HepG2 (cell line): ENCODE measurements at regions not wholly inside any gene's neighbourhood (a gene's known extent, or its start where the extent isn't known, plus 50 kb on each side); places are given as distances from the start of the nearest gene placed in this dataset.

Experiments used
- ATAC-seq: fragments of 200-7000 bp; cut with Tn5 transposase; 3 replicates; pipeline ENCODE4 v1.9.1; 2020; ENCODE audit warnings: mild to moderate bottlenecking, moderate library complexity
- BruUV-seq: library from RNA; stranded (reverse); fragments of 400-500 nt; replicated peaks from 2 replicates; lab custom pipeline; 2021; lab: Mats Ljungman, UMichigan
- CTCF ChIA-PET: fragments of 300-600 bp; formaldehyde crosslinking; extraction: SDS; loops from one replicate; lab custom pipeline; 2021; ENCODE audit warnings: low total read pairs, inconsistent platforms, low intra/inter-chr PET ratio; lab: Yijun Ruan, JAX
- POLR2A ChIA-PET: fragments of 350-600 bp; sonication (Branson Sonifier 250); formaldehyde crosslinking; loops from one replicate; lab custom pipeline; 2020; ENCODE audit warnings: antibody characterized with exemption, inconsistent platforms; lab: Yijun Ruan, JAX
- DNase-seq: peaks from one replicate; pipeline ENCODE4 v3.0.0-alpha.2; 2015; ENCODE audit warnings: low spot score
- FAIRE-seq: peaks from 3 replicates; lab custom pipeline; 2011; peaks lifted over from hg19 to GRCh38; lab: Jason Lieb, UNC
- H2AFZ ChIP-seq: one replicate; pipeline ENCODE4 v1.6.1; 2011; ENCODE audit warnings: low read length, inconsistent platforms
- H3K27ac ChIP-seq: fragments of 300-600 bp; 3 replicates; pipeline ENCODE4 v1.8.0; 2011; ENCODE audit warnings: mixed run types, mild to moderate bottlenecking, mixed read lengths, low read length, inconsistent platforms; ENCODE audit not compliant: insufficient read depth; ENCODE audit errors: extremely low read length
- H3K27me3 ChIP-seq, 2 experiments: fragments of 200-600 bp in 1 of 2; 2 replicates in 1 of 2; 3 replicates in 1 of 2; pipeline versions ENCODE4 v1.6.0 to v1.8.0; 2011; ENCODE audit warnings: low read length in 2 of 2, mild to moderate bottlenecking in 2 of 2, moderate library complexity in 2 of 2, inconsistent platforms in 1 of 2; ENCODE audit not compliant: insufficient read depth in 2 of 2, control insufficient read depth in 1 of 2
- H3K36me3 ChIP-seq, 2 experiments: fragments of 200-600 bp in 1 of 2; replicated peaks in 1 of 2; 2 replicates in 1 of 2; 3 replicates in 1 of 2; pipeline versions ENCODE4 v1.5.1 to v1.8.0; 2011; ENCODE audit warnings: low read length in 2 of 2, inconsistent platforms in 1 of 2; ENCODE audit not compliant: insufficient read depth in 2 of 2, control insufficient read depth in 1 of 2
- H3K4me1 ChIP-seq: 2 replicates; pipeline ENCODE4 v1.5.1; 2012; ENCODE audit warnings: low read length, inconsistent platforms; ENCODE audit not compliant: insufficient read depth
- H3K4me2 ChIP-seq: 2 replicates; pipeline ENCODE4 v1.6.0; 2011; ENCODE audit warnings: low read depth, low read length, inconsistent platforms
- H3K4me3 ChIP-seq, 3 experiments: fragments of 200-600 bp in 1 of 3; sonication (generic), shearing (Covaris generic) in 1 of 3; replicated peaks in 1 of 3; 2 replicates each; pipeline ENCODE4 v1.5.1; 2011 to 2016; ENCODE audit warnings: low read length in 3 of 3, inconsistent platforms in 2 of 3, low read depth in 2 of 3, mild to moderate bottlenecking in 2 of 3, control low read depth in 1 of 3, mixed read lengths in 1 of 3; ENCODE audit not compliant: insufficient read depth in 1 of 3
- H3K79me2 ChIP-seq: one replicate; pipeline ENCODE4 v1.6.1; 2011; ENCODE audit warnings: low read length, inconsistent platforms; ENCODE audit not compliant: insufficient read depth
- H3K9ac ChIP-seq: 2 replicates; pipeline ENCODE4 v1.6.0; 2011; ENCODE audit warnings: mild to moderate bottlenecking, low read depth, low read length, inconsistent platforms; ENCODE audit not compliant: insufficient read depth
- H3K9me3 ChIP-seq: 2 replicates; pipeline ENCODE4 v1.5.1; 2012; ENCODE audit warnings: mild to moderate bottlenecking, low read length
- H4K20me1 ChIP-seq: 2 replicates; pipeline ENCODE4 v1.6.0; 2011; ENCODE audit warnings: inconsistent platforms, mild to moderate bottlenecking, low read length, moderate library complexity; ENCODE audit not compliant: insufficient read depth
- ATM ChIP-seq: fragments of 450-650 bp; IDR thresholded peaks from 2 replicates; pipeline ENCODE4 v1.7.1; 2017; ENCODE audit warnings: mild to moderate bottlenecking, borderline replicate concordance
- CBX2 ChIP-seq, 2 experiments: fragments of 200-600 bp in 1 of 2; sonication (generic); formaldehyde crosslinking in 1 of 2; IDR thresholded peaks; 2 replicates each; pipeline versions ENCODE4 v1.7.0 to v1.8.1; 2018 to 2022; ENCODE audit warnings: low read depth in 2 of 2, low read length in 1 of 2, mild to moderate bottlenecking in 1 of 2, missing genetic modification reagents in 1 of 2
- CCDC6 ChIP-seq: sonication (generic); formaldehyde crosslinking; IDR thresholded peaks from 2 replicates; pipeline ENCODE4 v1.8.1; 2022; ENCODE audit warnings: mild to moderate bottlenecking, missing genetic modification reagents, moderate library complexity
- DNMT1 ChIP-seq: sonication (generic); formaldehyde crosslinking; IDR thresholded peaks from 2 replicates; pipeline ENCODE4 v1.5.1; 2020; ENCODE audit warnings: mild to moderate bottlenecking, missing genetic modification reagents
- ETV5 ChIP-seq: IDR thresholded peaks from 2 replicates; pipeline ENCODE4 v1.6.1; 2018; ENCODE audit warnings: missing biosample characterization, missing genetic modification reagents, inconsistent platforms, borderline replicate concordance
- ISX ChIP-seq: sonication (generic); formaldehyde crosslinking; conservative IDR thresholded peaks from 2 replicates; pipeline ENCODE4 v1.5.0; 2020; ENCODE audit warnings: missing genetic modification reagents
- NBN ChIP-seq: fragments of 450-650 bp; conservative IDR thresholded peaks from 2 replicates; pipeline ENCODE4 v1.6.1; 2017
- ZBTB7A ChIP-seq: sonication (generic); formaldehyde crosslinking; IDR thresholded peaks from 2 replicates; pipeline ENCODE4 v1.8.0; 2022; ENCODE audit warnings: mild to moderate bottlenecking, missing genetic modification reagents
- ZNF460 ChIP-seq: sonication (generic); formaldehyde crosslinking; IDR thresholded peaks from 2 replicates; pipeline ENCODE4 v1.5.1; 2020; ENCODE audit warnings: missing genetic modification reagents, mild to moderate bottlenecking, borderline replicate concordance
- ZNF543 ChIP-seq: sonication (generic); formaldehyde crosslinking; IDR thresholded peaks from 2 replicates; pipeline ENCODE4 v1.4.0; 2020; ENCODE audit warnings: mild to moderate bottlenecking, missing genetic modification reagents
- ZNF556 ChIP-seq: sonication (generic); formaldehyde crosslinking; IDR thresholded peaks from 2 replicates; pipeline ENCODE4 v1.4.0; 2020; ENCODE audit warnings: mild to moderate bottlenecking, missing genetic modification reagents, borderline replicate concordance
- ZNF674 ChIP-seq: sonication (generic); formaldehyde crosslinking; IDR thresholded peaks from 2 replicates; pipeline ENCODE4 v1.5.0; 2020; ENCODE audit warnings: low read depth, mild to moderate bottlenecking, missing genetic modification reagents
- ZNF709 ChIP-seq: sonication (generic); formaldehyde crosslinking; IDR thresholded peaks from 2 replicates; pipeline ENCODE4 v1.5.0; 2020; ENCODE audit warnings: mild to moderate bottlenecking, missing genetic modification reagents
- ZSCAN25 ChIP-seq: sonication (generic); formaldehyde crosslinking; IDR thresholded peaks from 2 replicates; pipeline ENCODE4 v1.8.0; 2022; ENCODE audit warnings: mild to moderate bottlenecking, missing genetic modification reagents
- WGBS: methylation state at CpG from one replicate; pipeline ENCODE4 v1.1.6; 2017; ENCODE audit warnings: low lambda C conversion rate; 5-methylcytosine and 5-hydroxymethylcytosine counted together
- in situ Hi-C: cut with HindIII; loops from 2 replicates; pipeline ENCODE4 v1.10.0; 2017; ENCODE audit warnings: low pct_unique_long_range_greater_than_20kb; ENCODE audit not compliant: extremely low pct_ligation_motif_present
- intact Hi-C: fragments of 100-400 bp; cut with micrococcal nuclease; formaldehyde crosslinking; loops from one replicate; pipeline ENCODE4 v1.10.0; 2022; ENCODE audit not compliant: unreplicated experiment
- TF ChIP-seq, protein P1 (sequence below): sonication (generic); formaldehyde crosslinking; IDR thresholded peaks from 2 replicates; pipeline ENCODE4 v1.9.0; 2021; ENCODE audit warnings: missing genetic modification reagents, borderline replicate concordance
- TF ChIP-seq, protein P2 (sequence below): sonication (generic); formaldehyde crosslinking; IDR thresholded peaks from 2 replicates; pipeline ENCODE4 v1.8.1; 2022; ENCODE audit warnings: mild to moderate bottlenecking, missing genetic modification reagents

- no peaks in the 10 kb centered on the region for H3K27me3 ChIP-seq
- DNase-seq (no peak), ATAC-seq (no peak), FAIRE-seq (no peak)
- no peaks in the 10 kb centered on the region for H3K36me3 ChIP-seq
- intact Hi-C loops (no loop called here), in situ Hi-C loops (no loop called here)
- no peak overlapping the region for H3K4me3 ChIP-seq
- no peak overlapping the region for H2AFZ ChIP-seq
- TF ChIP-seq, protein P1, sequence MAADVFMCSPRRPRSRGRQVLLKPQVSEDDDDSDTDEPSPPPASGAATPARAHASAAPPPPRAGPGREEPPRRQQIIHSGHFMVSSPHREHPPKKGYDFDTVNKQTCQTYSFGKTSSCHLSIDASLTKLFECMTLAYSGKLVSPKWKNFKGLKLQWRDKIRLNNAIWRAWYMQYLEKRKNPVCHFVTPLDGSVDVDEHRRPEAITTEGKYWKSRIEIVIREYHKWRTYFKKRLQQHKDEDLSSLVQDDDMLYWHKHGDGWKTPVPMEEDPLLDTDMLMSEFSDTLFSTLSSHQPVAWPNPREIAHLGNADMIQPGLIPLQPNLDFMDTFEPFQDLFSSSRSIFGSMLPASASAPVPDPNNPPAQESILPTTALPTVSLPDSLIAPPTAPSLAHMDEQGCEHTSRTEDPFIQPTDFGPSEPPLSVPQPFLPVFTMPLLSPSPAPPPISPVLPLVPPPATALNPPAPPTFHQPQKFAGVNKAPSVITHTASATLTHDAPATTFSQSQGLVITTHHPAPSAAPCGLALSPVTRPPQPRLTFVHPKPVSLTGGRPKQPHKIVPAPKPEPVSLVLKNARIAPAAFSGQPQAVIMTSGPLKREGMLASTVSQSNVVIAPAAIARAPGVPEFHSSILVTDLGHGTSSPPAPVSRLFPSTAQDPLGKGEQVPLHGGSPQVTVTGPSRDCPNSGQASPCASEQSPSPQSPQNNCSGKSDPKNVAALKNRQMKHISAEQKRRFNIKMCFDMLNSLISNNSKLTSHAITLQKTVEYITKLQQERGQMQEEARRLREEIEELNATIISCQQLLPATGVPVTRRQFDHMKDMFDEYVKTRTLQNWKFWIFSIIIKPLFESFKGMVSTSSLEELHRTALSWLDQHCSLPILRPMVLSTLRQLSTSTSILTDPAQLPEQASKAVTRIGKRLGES (CRISPR knock-in tag) = no peak
- no peak for TF ChIP-seq ZSCAN25 (CRISPR knock-in tag)
- no peak for TF ChIP-seq ISX
- TF ChIP-seq ZNF543 = no peak
- no TSS peak for BruUV-seq
- no peaks in the 10 kb centered on the region for H3K4me1 ChIP-seq
- peaks cover 30% of the 10 kb centered on the region for H3K9me3 ChIP-seq
- POLR2A ChIA-PET = no interaction called here
- H3K27ac ChIP-seq = no peak overlapping the region
- H3K4me2 ChIP-seq = no peak overlapping the region
- no peaks in the 10 kb centered on the region for H3K79me2 ChIP-seq
- H4K20me1 ChIP-seq = no peaks in the 10 kb centered on the region
- CTCF ChIA-PET = no interaction called here
- H3K9ac ChIP-seq = no peak overlapping the region
- WGBS = 13% methylated on average over 4 of the region's 4 CpGs
Observed at GRCh38 chr6:18931086-18931485, 543.9 kb downstream of the RNF144B start.

- no peak overlapping the region for H3K27ac ChIP-seq
- H4K20me1 ChIP-seq = no peaks in the 10 kb centered on the region
- ATAC-seq (no peak), DNase-seq (no peak), FAIRE-seq (no peak)
- intact Hi-C loops (no loop called here), in situ Hi-C loops (no loop called here)
- H3K36me3 ChIP-seq = no peaks in the 10 kb centered on the region
- no peaks in the 10 kb centered on the region for H3K79me2 ChIP-seq
- 0% methylated on average over 1 of the region's 1 CpG for WGBS
- no peak overlapping the region for H3K9ac ChIP-seq
- BruUV-seq = no TSS peak
- H2AFZ ChIP-seq = no peak overlapping the region
- H3K4me1 ChIP-seq = no peaks in the 10 kb centered on the region
- ChIA-PET CTCF (no interaction called here), POLR2A (no interaction called here)
- H3K4me2 ChIP-seq = no peak overlapping the region
- H3K27me3 ChIP-seq = no peaks in the 10 kb centered on the region; a peak in 1 of 5 replicates
- H3K9me3 ChIP-seq = peaks cover 10% of the 10 kb centered on the region
- H3K4me3 ChIP-seq = no peak overlapping the region
- no peak for TF ChIP-seq DNMT1 (CRISPR knock-in tag)
- TF ChIP-seq, protein P2, sequence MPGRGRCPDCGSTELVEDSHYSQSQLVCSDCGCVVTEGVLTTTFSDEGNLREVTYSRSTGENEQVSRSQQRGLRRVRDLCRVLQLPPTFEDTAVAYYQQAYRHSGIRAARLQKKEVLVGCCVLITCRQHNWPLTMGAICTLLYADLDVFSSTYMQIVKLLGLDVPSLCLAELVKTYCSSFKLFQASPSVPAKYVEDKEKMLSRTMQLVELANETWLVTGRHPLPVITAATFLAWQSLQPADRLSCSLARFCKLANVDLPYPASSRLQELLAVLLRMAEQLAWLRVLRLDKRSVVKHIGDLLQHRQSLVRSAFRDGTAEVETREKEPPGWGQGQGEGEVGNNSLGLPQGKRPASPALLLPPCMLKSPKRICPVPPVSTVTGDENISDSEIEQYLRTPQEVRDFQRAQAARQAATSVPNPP (CRISPR knock-in tag) = no peak
- TF ChIP-seq ZNF709 = no peak
- TF ChIP-seq NBN = no peak
- TF ChIP-seq ZNF460 (CRISPR knock-in tag) = no peak
- TF ChIP-seq CCDC6 (CRISPR knock-in tag) = no peak
- TF ChIP-seq ZNF674 (CRISPR knock-in tag) = no peak
- no peak for TF ChIP-seq ATM
- no peak for TF ChIP-seq ZNF556
- TF ChIP-seq ETV5 (CRISPR knock-in tag) = no peak
- TF ChIP-seq ZBTB7A = no peak
- TF ChIP-seq CBX2 (IDR thresholded peaks at IDR 0.05; ENCODE audit: low read depth, low read length) = no peak
- TF ChIP-seq CBX2 (CRISPR knock-in tag; IDR thresholded peaks at IDR 0.05; ENCODE audit: low read depth) = no peak
Observed at GRCh38 chr6:18958146-18958545, 571.0 kb downstream of the RNF144B start.
